ENCODE measurements at regions not wholly inside any gene's neighbourhood (a gene's known extent, or its start where the extent isn't known, plus 50 kb on each side); places are given as distances from the start of the nearest gene placed in this dataset.

GRCh38 chr4:110309675-110310074, 111.3 kb upstream of the ELOVL6 start:
- TF ChIP-seq CTCF (conservative IDR thresholded peaks at IDR 0.05 in 1 of 2, IDR thresholded peaks at IDR 0.05 in 1 of 2; ENCODE audit: low read depth in 1 of 2, low read length in 2 of 2): no peak
- no peak for TF ChIP-seq EZH2 (IDR thresholded peaks at IDR 0.05; ENCODE audit: low read length, missing control alignments)
- Histone ChIP-seq H3K9me3 (ENCODE audit: control insufficient read depth, insufficient read depth, low read depth, low read length) (no peaks in the 10 kb centered on the region), H2AFZ (ENCODE audit: low read length) (no peak overlapping the region), H3K79me2 (ENCODE audit: control insufficient read depth, insufficient read depth, low read length) (no peaks in the 10 kb centered on the region), H3K4me3 (replicated peaks in 1 of 4; ENCODE audit: control extremely low read depth in 1 of 4, insufficient read depth in 1 of 4, low read depth in 3 of 4, low read length in 4 of 4) (no peak overlapping the region), H3K27me3 (ENCODE audit: control insufficient read depth, insufficient read depth, low read length) (no peaks in the 10 kb centered on the region), H3K36me3 (ENCODE audit: control insufficient read depth, insufficient read depth, low read length) (no peaks in the 10 kb centered on the region), H3K9ac (ENCODE audit: insufficient read depth, low read length) (no peak overlapping the region), H3K27ac (ENCODE audit: insufficient read depth, low read length) (no peak overlapping the region), H3K4me2 (ENCODE audit: extremely low read depth, insufficient read depth, low read length) (no peak overlapping the region), H4K20me1 (ENCODE audit: control insufficient read depth, extremely low read depth, insufficient read depth, low read length) (no peaks in the 10 kb centered on the region), H3K4me1 (ENCODE audit: control insufficient read depth, extremely low read depth, insufficient read depth, low read length) (no peaks in the 10 kb centered on the region)
- DNase-seq (ENCODE audit: low read depth in 2 of 2): peak; percentile 48 to 58

- H3K9me3 ChIP-seq (ENCODE audit: control insufficient read depth, insufficient read depth, low read depth, low read length): no peaks in the 10 kb centered on the region
- DNase-seq (ENCODE audit: low read depth in 2 of 2): peak; percentile 28 to 80
- H3K27me3 ChIP-seq (ENCODE audit: control insufficient read depth, insufficient read depth, low read length): no peaks in the 10 kb centered on the region
- no peak overlapping the region for H3K9ac ChIP-seq (ENCODE audit: insufficient read depth, low read length)
- no peaks in the 10 kb centered on the region for H3K79me2 ChIP-seq (ENCODE audit: control insufficient read depth, insufficient read depth, low read length)
- H3K36me3 ChIP-seq (ENCODE audit: control insufficient read depth, insufficient read depth, low read length): no peaks in the 10 kb centered on the region
- H2AFZ ChIP-seq (ENCODE audit: low read length): no peak overlapping the region
- no peak overlapping the region for H3K4me3 ChIP-seq (replicated peaks in 1 of 4; ENCODE audit: control extremely low read depth in 1 of 4, insufficient read depth in 1 of 4, low read depth in 3 of 4, low read length in 4 of 4)
- no peak overlapping the region for H3K4me2 ChIP-seq (ENCODE audit: extremely low read depth, insufficient read depth, low read length)
- H4K20me1 ChIP-seq (ENCODE audit: control insufficient read depth, extremely low read depth, insufficient read depth, low read length): no peaks in the 10 kb centered on the region
- TF ChIP-seq CTCF (conservative IDR thresholded peaks at IDR 0.05 in 1 of 2, IDR thresholded peaks at IDR 0.05 in 1 of 2; ENCODE audit: low read depth in 1 of 2, low read length in 2 of 2) (no peak), EZH2 (IDR thresholded peaks at IDR 0.05; ENCODE audit: low read length, missing control alignments) (no peak)
- H3K27ac ChIP-seq (ENCODE audit: insufficient read depth, low read length): no peak overlapping the region
- H3K4me1 ChIP-seq (ENCODE audit: control insufficient read depth, extremely low read depth, insufficient read depth, low read length): no peaks in the 10 kb centered on the region
Measured at GRCh38 chr4:110306303-110306702, 107.9 kb upstream of the ELOVL6 start.

GRCh38 chr4:110305455-110305854, 107.0 kb upstream of the ELOVL6 start:
- H4K20me1 ChIP-seq (ENCODE audit: control insufficient read depth, extremely low read depth, insufficient read depth, low read length): no peaks in the 10 kb centered on the region
- TF ChIP-seq EZH2 (IDR thresholded peaks at IDR 0.05; ENCODE audit: low read length, missing control alignments): no peak
- no peak for TF ChIP-seq CTCF (conservative IDR thresholded peaks at IDR 0.05 in 1 of 2, IDR thresholded peaks at IDR 0.05 in 1 of 2; ENCODE audit: low read depth in 1 of 2, low read length in 2 of 2)
- no peak overlapping the region for H3K4me2 ChIP-seq (ENCODE audit: extremely low read depth, insufficient read depth, low read length)
- H3K79me2 ChIP-seq (ENCODE audit: control insufficient read depth, insufficient read depth, low read length): no peaks in the 10 kb centered on the region
- no peaks in the 10 kb centered on the region for H3K36me3 ChIP-seq (ENCODE audit: control insufficient read depth, insufficient read depth, low read length)
- H3K4me1 ChIP-seq (ENCODE audit: control insufficient read depth, extremely low read depth, insufficient read depth, low read length): no peaks in the 10 kb centered on the region
- H3K27ac ChIP-seq (ENCODE audit: insufficient read depth, low read length): no peak overlapping the region
- no peak overlapping the region for H2AFZ ChIP-seq (ENCODE audit: low read length)
- DNase-seq (ENCODE audit: low read depth in 2 of 2): no peak
- H3K27me3 ChIP-seq (ENCODE audit: control insufficient read depth, insufficient read depth, low read length): no peaks in the 10 kb centered on the region
- no peak overlapping the region for H3K9ac ChIP-seq (ENCODE audit: insufficient read depth, low read length)
- H3K9me3 ChIP-seq (ENCODE audit: control insufficient read depth, insufficient read depth, low read depth, low read length): no peaks in the 10 kb centered on the region
- H3K4me3 ChIP-seq (replicated peaks in 1 of 4; ENCODE audit: control extremely low read depth in 1 of 4, insufficient read depth in 1 of 4, low read depth in 3 of 4, low read length in 4 of 4): no peak overlapping the region

All from fibroblast of lung (primary cell).